PC-3 (cell line): ENCODE measurements at regions not wholly inside any gene's neighbourhood (a gene's known extent, or its start where the extent isn't known, plus 50 kb on each side); places are given as distances from the start of the nearest gene placed in this dataset.
A peak's percentile ranks its signal among the peaks of the same experiment; 100 is the strongest.

Experiments
- ATAC-seq: fragments of 200-7000 bp; cut with Tn5 transposase; 2 replicates; pipeline ENCODE4 v1.9.1; 2020; ENCODE audit warnings: mild to moderate bottlenecking, moderate library complexity
- BruUV-seq: library from RNA; stranded (reverse); fragments of 400-500 nt; replicated peaks from 2 replicates; lab custom pipeline; 2021; lab: Mats Ljungman, UMichigan
- CTCF ChIA-PET: fragments of 300-600 bp; sonication (Branson Sonifier 250); formaldehyde crosslinking; loops from one replicate; lab custom pipeline; 2022; ENCODE audit warnings: antibody characterized with exemption; lab: Charles Lee
- POLR2A ChIA-PET: fragments of 300-600 bp; sonication (Branson Sonifier 250); formaldehyde crosslinking; loops from one replicate; lab custom pipeline; 2022; ENCODE audit warnings: antibody characterized with exemption; ENCODE audit not compliant: unreplicated experiment; lab: Charles Lee
- DNase-seq: peaks from one replicate; pipeline ENCODE4 v3.0.0-alpha.2; 2015
- H2AFZ ChIP-seq: fragments of 300-600 bp; sonication (generic); 2 replicates; pipeline ENCODE4 v1.6.0; 2016; ENCODE audit warnings: antibody characterized with exemption, low read length
- H3F3A ChIP-seq: fragments of 300-600 bp; sonication (generic); one replicate; pipeline ENCODE4 v1.6.0; 2017; ENCODE audit warnings: antibody characterized with exemption, low read length, control low read depth, mild to moderate bottlenecking; ENCODE audit not compliant: unreplicated experiment
- H3K27ac ChIP-seq: fragments of 300-600 bp; sonication (generic); 2 replicates; pipeline ENCODE4 v1.5.1; 2016; ENCODE audit warnings: mild to moderate bottlenecking, low read length
- H3K27me3 ChIP-seq: fragments of 300-600 bp; sonication (generic); 2 replicates; pipeline ENCODE4 v1.6.1; 2016; ENCODE audit warnings: low read length, mixed read lengths
- H3K36me3 ChIP-seq: fragments of 300-600 bp; sonication (generic); 2 replicates; pipeline ENCODE4 v1.6.1; 2016; ENCODE audit warnings: low read depth, mixed run types, low read length, mixed read lengths
- H3K4me1 ChIP-seq: fragments of 300-600 bp; sonication (generic); 2 replicates; pipeline ENCODE4 v1.5.1; 2016; ENCODE audit warnings: low read length; ENCODE audit not compliant: insufficient read depth
- H3K4me2 ChIP-seq: fragments of 300-600 bp; sonication (generic); 2 replicates; pipeline ENCODE4 v1.6.0; 2016; ENCODE audit warnings: low read length
- H3K4me3 ChIP-seq: fragments of 300-600 bp; sonication (generic); 2 replicates; pipeline ENCODE4 v1.5.1; 2016; ENCODE audit warnings: mild to moderate bottlenecking, low read length, mixed read lengths
- H3K79me2 ChIP-seq: fragments of 300-600 bp; sonication (generic); 2 replicates; pipeline ENCODE4 v1.6.1; 2017; ENCODE audit warnings: low read length, mixed read lengths
- H3K9ac ChIP-seq: fragments of 300-600 bp; sonication (generic); 2 replicates; pipeline ENCODE4 v1.6.0; 2016; ENCODE audit warnings: mild to moderate bottlenecking, low read length
- H3K9me2 ChIP-seq: fragments of 300-600 bp; sonication (generic); replicated peaks from 2 replicates; pipeline ENCODE4 v1.6.1; 2016; ENCODE audit warnings: mixed run types, low read length, mixed read lengths
- H3K9me3 ChIP-seq: fragments of 300-600 bp; sonication (generic); 2 replicates; pipeline ENCODE4 v1.6.1; 2016; ENCODE audit warnings: low read length, mixed read lengths
- H4K20me1 ChIP-seq: fragments of 300-600 bp; sonication (generic); 2 replicates; pipeline ENCODE4 v1.6.1; 2016; ENCODE audit warnings: low read length, mixed read lengths
- EZH2 ChIP-seq: fragments of 300-600 bp; sonication (generic); IDR thresholded peaks from one replicate; pipeline ENCODE4 v1.6.1; 2017; ENCODE audit warnings: antibody characterized with exemption, mild to moderate bottlenecking, low read length; ENCODE audit not compliant: unreplicated experiment
- EZH2phosphoT487 ChIP-seq: fragments of 300-600 bp; sonication (generic); IDR thresholded peaks from 2 replicates; pipeline ENCODE4 v1.6.1; 2018; ENCODE audit warnings: mild to moderate bottlenecking, antibody characterized with exemption, low read length, borderline replicate concordance
- intact Hi-C: fragments of 100-400 bp; cut with micrococcal nuclease; formaldehyde crosslinking; loops from 2 replicates; pipeline ENCODE4 v1.9.0; 2023
- TF ChIP-seq, protein P1 (sequence below): fragments of 300-600 bp; sonication (generic); conservative IDR thresholded peaks from 2 replicates; pipeline ENCODE4 v1.5.1; 2017; ENCODE audit warnings: antibody characterized with exemption, low read depth, mild to moderate bottlenecking, low read length

DNA sequence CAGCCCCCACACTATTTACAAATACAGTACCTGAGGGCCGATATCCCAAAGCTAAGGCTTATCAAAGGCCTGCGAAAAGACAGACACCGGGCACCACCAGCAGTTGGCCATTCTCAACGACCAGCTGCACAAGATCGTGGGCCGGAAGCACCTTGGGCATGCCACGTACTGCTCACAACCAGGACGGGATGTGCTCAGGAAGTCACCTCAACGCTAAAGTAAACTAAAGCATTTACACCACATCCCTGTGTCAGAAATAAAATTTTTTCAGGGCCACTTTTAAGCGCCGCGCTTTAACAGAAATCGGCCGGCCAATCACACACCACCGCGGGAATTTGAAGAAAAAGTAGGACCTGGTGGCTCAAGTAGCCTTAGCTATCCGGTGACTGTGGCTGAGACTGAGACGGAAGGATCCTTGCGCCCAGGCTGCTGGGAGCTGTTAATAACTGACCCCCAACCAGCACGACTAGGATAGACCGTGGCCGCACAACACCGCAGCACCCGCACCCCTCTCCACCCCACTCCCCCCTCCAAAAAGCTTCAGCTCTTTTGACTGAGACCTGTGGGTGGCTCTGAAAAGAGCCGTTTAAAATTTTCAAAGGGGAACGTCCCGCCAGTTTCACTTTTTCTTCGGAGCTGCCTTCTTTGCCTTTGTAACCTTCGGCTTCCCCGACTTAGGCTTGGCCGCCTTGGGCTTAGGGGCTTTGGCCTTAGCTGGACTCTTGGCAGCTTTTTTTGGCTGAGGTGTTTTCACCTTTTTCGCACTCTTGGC is 131.2 kb upstream of the BTN3A2 start:
- POLR2A ChIA-PET, result interaction anchor here (0.5 to 4.2 kb wide), 15 partner anchors 10 to 314 kb away, joined by 3 to 56 read pairs (median 4); a partner anchor contains a TSS
- Histone ChIP-seq H3K79me2 (no peaks in the 10 kb centered on the region), H3K27me3 (no peaks in the 10 kb centered on the region), H4K20me1 (no peaks in the 10 kb centered on the region), H3K4me2 (peak overlapping the region; percentile 81), H3K36me3 (no peaks in the 10 kb centered on the region), H3K4me1 (peaks cover 40% of the 10 kb centered on the region), H3K4me3 (peak overlapping the region; percentile 68), H2AFZ (peak overlapping the region; percentile 88), H3K9me3 (no peaks in the 10 kb centered on the region), H3K27ac (peak overlapping the region; percentile 79), H3K9me2 (no peaks in the 10 kb centered on the region), H3K9ac (peak overlapping the region; percentile 91), H3F3A (no peaks in the 10 kb centered on the region)
- no peak for TF ChIP-seq EZH2phosphoT487
- TF ChIP-seq EZH2, result no peak
- TF ChIP-seq, protein P1, sequence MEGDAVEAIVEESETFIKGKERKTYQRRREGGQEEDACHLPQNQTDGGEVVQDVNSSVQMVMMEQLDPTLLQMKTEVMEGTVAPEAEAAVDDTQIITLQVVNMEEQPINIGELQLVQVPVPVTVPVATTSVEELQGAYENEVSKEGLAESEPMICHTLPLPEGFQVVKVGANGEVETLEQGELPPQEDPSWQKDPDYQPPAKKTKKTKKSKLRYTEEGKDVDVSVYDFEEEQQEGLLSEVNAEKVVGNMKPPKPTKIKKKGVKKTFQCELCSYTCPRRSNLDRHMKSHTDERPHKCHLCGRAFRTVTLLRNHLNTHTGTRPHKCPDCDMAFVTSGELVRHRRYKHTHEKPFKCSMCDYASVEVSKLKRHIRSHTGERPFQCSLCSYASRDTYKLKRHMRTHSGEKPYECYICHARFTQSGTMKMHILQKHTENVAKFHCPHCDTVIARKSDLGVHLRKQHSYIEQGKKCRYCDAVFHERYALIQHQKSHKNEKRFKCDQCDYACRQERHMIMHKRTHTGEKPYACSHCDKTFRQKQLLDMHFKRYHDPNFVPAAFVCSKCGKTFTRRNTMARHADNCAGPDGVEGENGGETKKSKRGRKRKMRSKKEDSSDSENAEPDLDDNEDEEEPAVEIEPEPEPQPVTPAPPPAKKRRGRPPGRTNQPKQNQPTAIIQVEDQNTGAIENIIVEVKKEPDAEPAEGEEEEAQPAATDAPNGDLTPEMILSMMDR, result no peak
- intact Hi-C loops, result loop anchor here (1.0 to 5.0 kb wide), 3 partner anchors 15 to 338 kb away; no protein-coding TSS in a partner anchor
- peak; percentile 82 for DNase-seq
- ATAC-seq, result peak; percentile 39
- CTCF ChIA-PET, result interaction anchor here (0.6 to 1.2 kb wide), 2 partner anchors 29 to 208 kb away, joined by 3 read pairs; no protein-coding TSS in a partner anchor
- no TSS peak for BruUV-seq

DNA sequence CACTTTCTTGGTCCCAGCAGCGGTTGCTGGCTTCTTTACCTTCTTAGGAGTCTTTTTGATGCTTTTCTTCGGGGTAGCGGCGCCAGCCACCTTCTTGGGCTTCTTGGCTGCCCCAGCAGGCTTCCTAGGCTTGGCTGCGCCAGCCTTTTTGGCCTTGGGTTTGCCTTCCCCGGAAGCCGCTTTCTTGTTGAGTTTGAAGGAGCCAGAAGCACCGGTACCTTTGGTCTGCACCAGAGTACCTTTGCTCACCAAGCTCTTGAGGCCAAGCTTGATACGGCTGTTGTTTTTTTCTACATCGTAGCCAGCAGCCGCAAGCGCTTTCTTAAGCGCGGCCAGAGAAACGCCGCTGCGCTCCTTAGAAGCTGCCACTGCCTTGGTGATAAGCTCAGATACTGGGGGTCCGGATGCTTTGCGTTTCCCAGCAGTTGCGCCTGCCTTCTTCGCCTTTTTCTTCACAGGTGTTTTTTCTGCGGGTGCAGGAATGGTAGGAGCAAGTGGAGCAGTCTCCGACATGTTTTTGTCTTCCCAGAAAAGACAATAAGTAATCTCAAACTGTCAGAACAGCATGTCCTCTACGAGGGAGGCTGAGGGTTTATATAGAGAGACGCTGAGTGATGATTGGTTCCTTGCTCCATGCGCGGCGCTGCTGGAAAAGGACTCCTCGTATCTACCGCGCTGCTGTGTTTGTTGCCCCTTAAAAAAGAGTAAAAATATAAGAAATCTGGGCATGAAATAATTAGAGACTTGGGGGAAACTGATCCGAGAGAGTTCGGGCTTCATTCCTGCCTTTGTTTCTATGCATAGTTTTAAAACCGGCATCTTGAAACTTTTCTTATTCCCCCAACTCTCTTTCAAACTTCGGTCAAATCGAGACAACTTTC is 130.3 kb upstream of the BTN3A2 start:
- Histone ChIP-seq H3K27ac (peak overlapping the region; percentile 79), H4K20me1 (no peaks in the 10 kb centered on the region), H3K79me2 (no peaks in the 10 kb centered on the region), H2AFZ (peak overlapping the region; percentile 88), H3K4me2 (peak overlapping the region; percentile 81), H3F3A (no peaks in the 10 kb centered on the region), H3K4me1 (peaks cover 40% of the 10 kb centered on the region), H3K9ac (peak overlapping the region; percentile 91), H3K27me3 (no peaks in the 10 kb centered on the region), H3K36me3 (no peaks in the 10 kb centered on the region), H3K9me2 (no peaks in the 10 kb centered on the region), H3K9me3 (no peaks in the 10 kb centered on the region), H3K4me3 (peak overlapping the region; percentile 68)
- ATAC-seq, result peak; percentile 69
- TF ChIP-seq EZH2phosphoT487, result no peak
- TF ChIP-seq EZH2, result no peak
- TF ChIP-seq, protein P1, result no peak
- POLR2A ChIA-PET, result interaction anchor here (0.5 to 4.2 kb wide), 17 partner anchors 11 to 916 kb away, joined by 3 to 56 read pairs (median 4); a partner anchor contains a TSS
- intact Hi-C loops, result loop anchor here (1.0 to 5.0 kb wide), 3 partner anchors 14 to 338 kb away; a partner anchor contains a TSS
- BruUV-seq, result TSS peak; percentile 89
- CTCF ChIA-PET, result interaction anchor here (1.2 kb wide), 1 partner anchor 209 kb away, joined by 3 read pairs; no protein-coding TSS in a partner anchor
- peak; percentile 97 for DNase-seq
